ENCODE measurements at regions not wholly inside any gene's neighbourhood (a gene's known extent, or its start where the extent isn't known, plus 50 kb on each side); places are given as distances from the start of the nearest gene placed in this dataset.
A peak's percentile ranks its signal among the peaks of the same experiment; 100 is the strongest.

- TF ChIP-seq MXI1 (IDR thresholded peaks at IDR 0.05; ENCODE audit: low read depth, low read length) (no peak), CHD2 (IDR thresholded peaks at IDR 0.05; ENCODE audit: low read length, partially characterized antibody) (no peak), EP300 (IDR thresholded peaks at IDR 0.05; ENCODE audit: borderline replicate concordance in 1 of 2, low read depth in 1 of 2, low read length in 1 of 2) (no peak), RAD21 (IDR thresholded peaks at IDR 0.05; ENCODE audit: low read length) (peak; percentile 81), PBX3 (IDR thresholded peaks at IDR 0.05) (no peak), NRF1 (IDR thresholded peaks at IDR 0.05; ENCODE audit: low read depth, low read length) (no peak), IRF3 (IDR thresholded peaks at IDR 0.05; ENCODE audit: low read depth, low read length) (no peak), MEF2A (IDR thresholded peaks at IDR 0.05; ENCODE audit: borderline replicate concordance, low read depth) (no peak), GABPA (IDR thresholded peaks at IDR 0.05; ENCODE audit: low read depth) (no peak)
Measured at GRCh38 chr5:143968071-143968878, 156.3 kb downstream of the HMHB1 start (continued).

GRCh38 chr5:143970159-143970558 lies 158.2 kb downstream of the HMHB1 start:
- no peak overlapping the region for H2AFZ ChIP-seq (ENCODE audit: low read depth)
- no peak for DNase-seq
- ChIA-PET POLR2A (no interaction called here), CTCF (interaction anchor here (1.1 to 1.8 kb wide), 3 partner anchors 170 to 864 kb away, joined by 3 to 5 read pairs (median 4); no protein-coding TSS in a partner anchor)
- no peak overlapping the region for H3K9ac ChIP-seq
- H3K9me2 ChIP-seq = no peaks in the 10 kb centered on the region; the same call in 1 of the 2 replicates
- H3K27me3 ChIP-seq (ENCODE audit: insufficient read depth) = no peaks in the 10 kb centered on the region
- TF ChIP-seq ZBTB33 (IDR thresholded peaks at IDR 0.05; ENCODE audit: borderline replicate concordance, low read depth) (no peak), MXI1 (IDR thresholded peaks at IDR 0.05; ENCODE audit: low read depth, low read length) (no peak), YY1 (IDR thresholded peaks at IDR 0.05; ENCODE audit: low read depth) (no peak), TEAD4 (IDR thresholded peaks at IDR 0.05; ENCODE audit: borderline replicate concordance, insufficient read depth) (no peak), TCF12 (IDR thresholded peaks at IDR 0.05) (no peak), PBX3 (IDR thresholded peaks at IDR 0.05) (no peak), RAD21 (IDR thresholded peaks at IDR 0.05; ENCODE audit: low read length) (no peak), FOXM1 (IDR thresholded peaks at IDR 0.05; ENCODE audit: low read depth) (no peak), RXRA (IDR thresholded peaks at IDR 0.05; ENCODE audit: borderline replicate concordance, low read depth) (no peak), POLR2AphosphoS5 (IDR thresholded peaks at IDR 0.05; ENCODE audit: low read depth, low read length) (no peak), MAX (IDR thresholded peaks at IDR 0.05; ENCODE audit: low read depth) (no peak), ELF1 (IDR thresholded peaks at IDR 0.05) (no peak), GATA2 (CRISPR knock-in tag; IDR thresholded peaks at IDR 0.05) (no peak), EP300 (IDR thresholded peaks at IDR 0.05; ENCODE audit: borderline replicate concordance in 1 of 2, low read depth in 1 of 2, low read length in 1 of 2) (no peak), FOSL2 (IDR thresholded peaks at IDR 0.05; ENCODE audit: borderline replicate concordance, low read depth) (no peak), SIN3A (IDR thresholded peaks at IDR 0.05; ENCODE audit: borderline replicate concordance, low read depth, low read length) (no peak), MEF2A (IDR thresholded peaks at IDR 0.05; ENCODE audit: borderline replicate concordance, low read depth) (no peak), IRF3 (IDR thresholded peaks at IDR 0.05; ENCODE audit: low read depth, low read length) (no peak)
- H3K4me2 ChIP-seq = no peak overlapping the region
- H3K4me1 ChIP-seq (ENCODE audit: control insufficient read depth in 1 of 2, insufficient read depth in 2 of 2, low read depth in 1 of 2, low read length in 1 of 2) = peaks cover 0 to 5% of the 10 kb centered on the region in 2 experiments; a peak in 2 of 4 replicates
- WGBS (ENCODE audit: low lambda C conversion rate) = 94% methylated on average over 3 of the region's 3 CpGs
- no peaks in the 10 kb centered on the region for H3K36me3 ChIP-seq (replicated peaks in 1 of 2; ENCODE audit: control insufficient read depth in 1 of 2, insufficient read depth in 2 of 2, low read length in 1 of 2)
- no peak overlapping the region for H3K27ac ChIP-seq (ENCODE audit: low read depth in 2 of 2, low read length in 1 of 2)
- H3K9me3 ChIP-seq = no peaks in the 10 kb centered on the region
- H4K20me1 ChIP-seq (ENCODE audit: insufficient read depth) = no peaks in the 10 kb centered on the region
- H3K4me3 ChIP-seq (ENCODE audit: low read depth in 2 of 2, low read length in 1 of 2) = no peak overlapping the region
- H3K79me2 ChIP-seq (ENCODE audit: insufficient read depth) = no peaks in the 10 kb centered on the region
- H3F3A ChIP-seq (replicated peaks; ENCODE audit: insufficient read depth) = peaks cover 5% of the 10 kb centered on the region
